Activated CD4-positive, alpha-beta memory T cell treated with anti-CD3 and anti-CD28 coated beads for 36 hours (primary cell): ENCODE measurements at regions not wholly inside any gene's neighbourhood (a gene's known extent, or its start where the extent isn't known, plus 50 kb on each side); places are given as distances from the start of the nearest gene placed in this dataset.

Source experiments
- CTCF ChIA-PET: fragments of 350-600 bp; sonication (Branson Sonifier 250); formaldehyde crosslinking; loops from one replicate; lab custom pipeline; 2021; ENCODE audit warnings: antibody characterized with exemption, inconsistent platforms; lab: Charles Lee
- POLR2A ChIA-PET: fragments of 350-600 bp; sonication (Branson Sonifier 250); formaldehyde crosslinking; loops from one replicate; lab custom pipeline; 2021; ENCODE audit warnings: antibody characterized with exemption; lab: Charles Lee
- DNase-seq: peaks from one replicate; pipeline ENCODE4 v3.0.0-alpha.2; 2020
- H3K27ac Mint-ChIP-seq: one replicate; pipeline ENCODE4 v1.8.0; 2021; ENCODE audit warnings: mixed read lengths
- H3K27me3 Mint-ChIP-seq: one replicate; pipeline ENCODE4 v1.8.0; 2021; ENCODE audit warnings: mixed read lengths
- H3K36me3 Mint-ChIP-seq: one replicate; pipeline ENCODE4 v1.8.0; 2021; ENCODE audit warnings: mixed read lengths
- H3K4me1 Mint-ChIP-seq: one replicate; pipeline ENCODE4 v1.8.0; 2021; ENCODE audit warnings: low read depth, mixed read lengths
- H3K4me3 Mint-ChIP-seq: one replicate; pipeline ENCODE4 v1.8.0; 2021; ENCODE audit warnings: mild to moderate bottlenecking, mixed read lengths
- H3K9me3 Mint-ChIP-seq: one replicate; pipeline ENCODE4 v1.8.0; 2021; ENCODE audit warnings: mixed read lengths
- intact Hi-C: fragments of 100-400 bp; cut with micrococcal nuclease; formaldehyde crosslinking; loops from one replicate; pipeline ENCODE4 v1.15.1; 2023

GRCh38 chr11:109902764-109903433, 190.3 kb upstream of the ZC3H12C start:
- Mint-ChIP-seq H3K9me3 (no peaks in the 10 kb centered on the region), H3K27me3 (no peaks in the 10 kb centered on the region), H3K27ac (no peak overlapping the region), H3K4me3 (no peak overlapping the region), H3K36me3 (no peaks in the 10 kb centered on the region), H3K4me1 (no peaks in the 10 kb centered on the region)
- ChIA-PET CTCF (no interaction called here), POLR2A (no interaction called here)
- DNase-seq, result no peak
- intact Hi-C loops, result no loop called here

DNA sequence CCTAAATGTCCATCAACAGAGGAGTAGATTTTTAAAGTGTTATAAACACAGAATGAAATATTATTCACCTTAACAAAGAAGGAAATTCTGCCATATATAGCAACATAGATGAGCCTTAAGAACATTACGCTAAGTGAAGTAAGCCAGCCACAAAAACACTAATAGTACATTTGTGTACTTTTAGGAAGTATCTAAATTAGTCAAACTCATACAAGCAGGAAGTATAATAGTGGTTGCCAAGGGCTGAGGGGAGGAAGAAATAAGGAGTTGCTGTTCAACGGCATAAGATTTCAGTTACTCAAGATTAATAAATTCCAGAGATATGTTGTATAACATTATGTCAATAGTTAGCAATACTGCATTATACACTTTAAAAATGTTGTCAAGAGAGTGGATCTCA, 181.7 kb upstream of the ZC3H12C start:
- H3K4me1 Mint-ChIP-seq, result no peaks in the 10 kb centered on the region
- H3K4me3 Mint-ChIP-seq, result no peak overlapping the region
- intact Hi-C loops, result no loop called here
- H3K27me3 Mint-ChIP-seq, result no peaks in the 10 kb centered on the region
- DNase-seq, result no peak
- CTCF ChIA-PET, result no interaction called here
- peaks cover 4% of the 10 kb centered on the region for H3K9me3 Mint-ChIP-seq
- H3K36me3 Mint-ChIP-seq, result no peaks in the 10 kb centered on the region
- POLR2A ChIA-PET, result no interaction called here
- no peak overlapping the region for H3K27ac Mint-ChIP-seq

GRCh38 chr11:109914038-109914437, 179.2 kb upstream of the ZC3H12C start:
- Mint-ChIP-seq H3K9me3 (peaks cover 4% of the 10 kb centered on the region), H3K27ac (no peak overlapping the region), H3K4me1 (no peaks in the 10 kb centered on the region), H3K27me3 (no peaks in the 10 kb centered on the region), H3K36me3 (no peaks in the 10 kb centered on the region), H3K4me3 (no peak overlapping the region)
- POLR2A ChIA-PET, result no interaction called here
- no peak for DNase-seq
- intact Hi-C loops, result no loop called here
- CTCF ChIA-PET, result no interaction called here

DNA sequence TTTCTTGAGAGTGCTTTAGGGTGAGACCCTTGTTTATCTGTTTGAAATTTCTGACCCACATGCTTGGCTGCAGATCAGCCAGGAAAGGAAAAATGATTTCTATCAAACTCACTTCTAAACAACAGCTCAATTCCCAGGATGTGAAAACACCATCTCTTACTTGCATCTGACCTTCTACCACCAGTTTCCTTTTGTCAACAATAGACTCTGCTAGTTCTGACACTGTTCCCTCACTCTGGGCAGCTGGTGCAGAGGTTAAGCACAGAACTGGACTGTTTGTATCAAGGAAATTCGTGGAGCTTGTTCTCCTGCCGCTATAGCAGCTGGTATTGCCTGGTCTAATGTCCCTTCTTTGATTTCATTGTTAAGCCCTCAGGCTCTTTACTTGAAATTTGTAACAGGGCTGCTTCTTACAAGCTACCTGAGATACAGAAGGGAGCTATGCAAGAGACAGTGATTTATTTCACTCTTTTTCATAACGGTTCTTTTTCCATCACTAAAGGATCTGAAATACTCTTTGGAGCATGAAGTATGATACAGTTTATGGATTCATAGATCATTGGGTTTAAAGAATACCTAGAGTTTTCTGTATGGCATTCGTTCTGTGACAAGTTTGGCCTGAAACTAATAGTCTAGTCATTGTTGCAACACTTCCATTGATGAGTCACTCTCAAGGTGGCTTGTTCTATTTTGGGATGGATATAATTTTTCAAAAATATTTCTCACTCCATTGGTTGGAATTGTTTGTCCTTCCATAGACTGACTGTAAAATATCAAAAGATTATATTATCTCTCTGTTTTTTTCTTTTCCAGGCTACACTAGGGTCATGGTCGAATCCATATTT, 178.2 kb upstream of the ZC3H12C start:
- intact Hi-C loops, result no loop called here
- H3K4me1 Mint-ChIP-seq, result no peaks in the 10 kb centered on the region
- DNase-seq, result no peak
- no peaks in the 10 kb centered on the region for H3K27me3 Mint-ChIP-seq
- no peak overlapping the region for H3K4me3 Mint-ChIP-seq
- no peak overlapping the region for H3K27ac Mint-ChIP-seq
- ChIA-PET CTCF (no interaction called here), POLR2A (no interaction called here)
- H3K9me3 Mint-ChIP-seq, result peaks cover 5% of the 10 kb centered on the region
- H3K36me3 Mint-ChIP-seq, result no peaks in the 10 kb centered on the region

GRCh38 chr11:109926941-109927340, 166.3 kb upstream of the ZC3H12C start:
- ChIA-PET POLR2A (no interaction called here), CTCF (no interaction called here)
- no peaks in the 10 kb centered on the region for H3K27me3 Mint-ChIP-seq
- no peak for DNase-seq
- no peaks in the 10 kb centered on the region for H3K4me1 Mint-ChIP-seq
- no peaks in the 10 kb centered on the region for H3K9me3 Mint-ChIP-seq
- H3K27ac Mint-ChIP-seq, result no peak overlapping the region
- intact Hi-C loops, result no loop called here
- no peak overlapping the region for H3K4me3 Mint-ChIP-seq
- no peaks in the 10 kb centered on the region for H3K36me3 Mint-ChIP-seq

- Mint-ChIP-seq H3K4me3 (no peak overlapping the region), H3K4me1 (no peaks in the 10 kb centered on the region), H3K27ac (no peak overlapping the region), H3K27me3 (no peaks in the 10 kb centered on the region), H3K36me3 (no peaks in the 10 kb centered on the region), H3K9me3 (no peaks in the 10 kb centered on the region)
- ChIA-PET POLR2A (no interaction called here), CTCF (interaction anchor here (1.0 kb wide), 1 partner anchor 11 kb away, joined by 3 read pairs; no protein-coding TSS in a partner anchor)
- DNase-seq, result no peak
- intact Hi-C loops, result no loop called here
Measured at GRCh38 chr11:109929308-109929707, 163.9 kb upstream of the ZC3H12C start.

GRCh38 chr11:109933126-109933525, 160.1 kb upstream of the ZC3H12C start:
- ChIA-PET POLR2A (no interaction called here), CTCF (interaction anchor here (0.7 kb wide), 1 partner anchor 1070 kb away, joined by 3 read pairs; no protein-coding TSS in a partner anchor)
- intact Hi-C loops, result no loop called here
- Mint-ChIP-seq H3K27ac (no peak overlapping the region), H3K4me1 (no peaks in the 10 kb centered on the region), H3K36me3 (no peaks in the 10 kb centered on the region), H3K4me3 (no peak overlapping the region), H3K9me3 (no peaks in the 10 kb centered on the region), H3K27me3 (peaks cover 2% of the 10 kb centered on the region)
- DNase-seq, result no peak

DNA sequence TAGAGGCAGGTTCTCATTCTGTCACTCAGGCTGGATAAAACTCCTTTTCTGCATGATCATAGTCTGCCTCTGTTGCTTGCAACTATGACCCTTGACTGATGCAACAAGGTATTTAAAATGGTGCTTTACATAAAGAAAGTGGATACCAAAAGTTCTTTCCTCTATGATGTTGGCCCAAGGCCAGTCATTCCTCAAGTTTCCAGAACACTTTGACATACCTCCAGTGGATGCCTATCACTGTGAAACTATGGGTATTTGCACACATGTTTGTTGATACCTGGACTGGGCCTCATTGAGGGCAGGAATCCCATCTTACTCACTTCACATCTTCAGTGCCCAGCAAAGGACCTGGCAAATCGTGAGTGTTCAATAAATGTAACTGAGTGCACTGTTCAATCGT, 159.0 kb upstream of the ZC3H12C start:
- no peaks in the 10 kb centered on the region for H3K4me1 Mint-ChIP-seq
- intact Hi-C loops, result no loop called here
- H3K27me3 Mint-ChIP-seq, result peaks cover 2% of the 10 kb centered on the region
- H3K36me3 Mint-ChIP-seq, result no peaks in the 10 kb centered on the region
- ChIA-PET POLR2A (no interaction called here), CTCF (interaction anchor here (0.6 kb wide), 1 partner anchor 1998 kb away, joined by 3 read pairs; no protein-coding TSS in a partner anchor)
- H3K9me3 Mint-ChIP-seq, result no peaks in the 10 kb centered on the region
- no peak overlapping the region for H3K4me3 Mint-ChIP-seq
- no peak overlapping the region for H3K27ac Mint-ChIP-seq
- DNase-seq, result no peak

GRCh38 chr11:109936661-109937180, 156.5 kb upstream of the ZC3H12C start:
- Mint-ChIP-seq H3K27ac (no peak overlapping the region), H3K9me3 (no peaks in the 10 kb centered on the region), H3K36me3 (no peaks in the 10 kb centered on the region), H3K4me3 (no peak overlapping the region), H3K27me3 (peaks cover 2% of the 10 kb centered on the region), H3K4me1 (no peaks in the 10 kb centered on the region)
- POLR2A ChIA-PET, result no interaction called here
- CTCF ChIA-PET, result no interaction called here
- DNase-seq, result no peak
- intact Hi-C loops, result no loop called here

DNA sequence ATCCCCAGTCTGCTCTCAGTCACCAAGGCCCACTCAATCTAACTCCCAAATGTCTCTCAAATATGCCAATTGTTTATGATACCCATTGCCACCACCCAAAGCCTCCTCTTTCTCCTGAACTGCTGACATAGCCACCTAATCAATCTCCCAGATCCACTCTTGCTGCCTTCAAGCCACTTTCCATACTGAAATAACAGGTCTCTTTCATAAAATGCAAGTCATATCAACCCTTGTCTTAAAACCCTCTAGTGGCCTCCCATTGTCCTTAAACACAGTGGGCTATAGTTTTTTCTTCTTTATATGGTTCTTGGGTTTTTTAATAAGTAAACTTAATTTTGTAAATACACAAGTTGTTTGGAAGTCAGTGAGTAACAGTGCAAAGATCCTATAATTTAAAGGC, 155.2 kb upstream of the ZC3H12C start:
- intact Hi-C loops, result loop anchor here (2.0 kb wide), 1 partner anchor 85 kb away; no protein-coding TSS in a partner anchor
- H3K27me3 Mint-ChIP-seq, result peaks cover 2% of the 10 kb centered on the region
- no peak for DNase-seq
- H3K4me3 Mint-ChIP-seq, result no peak overlapping the region
- no peak overlapping the region for H3K27ac Mint-ChIP-seq
- CTCF ChIA-PET, result no interaction called here
- POLR2A ChIA-PET, result no interaction called here
- H3K9me3 Mint-ChIP-seq, result no peaks in the 10 kb centered on the region
- H3K36me3 Mint-ChIP-seq, result no peaks in the 10 kb centered on the region
- no peaks in the 10 kb centered on the region for H3K4me1 Mint-ChIP-seq

GRCh38 chr11:109939166-109939810, 153.9 kb upstream of the ZC3H12C start:
- intact Hi-C loops, result loop anchor here (2.0 kb wide), 1 partner anchor 86 kb away; no protein-coding TSS in a partner anchor
- POLR2A ChIA-PET, result no interaction called here

DNA sequence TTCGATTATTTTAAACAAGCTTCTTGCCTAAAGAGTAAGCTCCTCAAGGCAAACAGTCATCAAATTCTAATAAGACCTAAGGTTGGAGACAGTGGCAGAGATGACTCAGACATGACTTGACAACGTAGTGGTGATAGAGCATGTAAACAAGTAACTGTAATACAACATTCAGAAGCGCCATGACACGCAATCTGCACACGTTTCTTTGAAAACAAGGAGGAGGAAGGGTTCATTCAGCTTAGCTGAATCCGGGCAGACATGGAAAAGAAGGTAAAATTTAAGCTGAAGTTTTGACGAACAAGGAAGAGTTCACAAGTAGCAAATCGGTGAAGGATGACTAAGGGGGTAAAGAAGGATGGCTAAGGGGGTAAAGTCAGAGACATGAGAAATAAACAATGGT, 152.4 kb upstream of the ZC3H12C start:
- peaks cover 2% of the 10 kb centered on the region for H3K27me3 Mint-ChIP-seq
- DNase-seq, result no peak
- ChIA-PET CTCF (interaction anchor here (0.9 kb wide), 1 partner anchor 12 kb away, joined by 3 read pairs; no protein-coding TSS in a partner anchor), POLR2A (no interaction called here)
- no peak overlapping the region for H3K4me3 Mint-ChIP-seq
- intact Hi-C loops, result no loop called here
- no peaks in the 10 kb centered on the region for H3K36me3 Mint-ChIP-seq
- no peaks in the 10 kb centered on the region for H3K9me3 Mint-ChIP-seq
- no peak overlapping the region for H3K27ac Mint-ChIP-seq
- peaks cover under 1% of the 10 kb centered on the region for H3K4me1 Mint-ChIP-seq

More at GRCh38 chr11:109939166-109939810, 153.9 kb upstream of the ZC3H12C start:
- no peaks in the 10 kb centered on the region for H3K9me3 Mint-ChIP-seq
- H3K4me3 Mint-ChIP-seq, result no peak overlapping the region
- peaks cover 2% of the 10 kb centered on the region for H3K27me3 Mint-ChIP-seq
- no peaks in the 10 kb centered on the region for H3K36me3 Mint-ChIP-seq
- no peak for DNase-seq
- CTCF ChIA-PET, result interaction anchor here (0.7 to 1.3 kb wide), 3 partner anchors 86 to 427 kb away, joined by 3 read pairs; no protein-coding TSS in a partner anchor
- no peak overlapping the region for H3K27ac Mint-ChIP-seq
- no peaks in the 10 kb centered on the region for H3K4me1 Mint-ChIP-seq
